ENCODE measurements at regions not wholly inside any gene's neighbourhood (a gene's known extent, or its start where the extent isn't known, plus 50 kb on each side); places are given as distances from the start of the nearest gene placed in this dataset.

GRCh38 chr3:23711916-23712494 lies 93.8 kb upstream of the UBE2E1 start:
- H3K4me1 ChIP-seq (ENCODE audit: control insufficient read depth, insufficient read depth, low read length) = peaks cover 3% of the 10 kb centered on the region; the same call in 1 of the 2 replicates
- SMC1A ChIA-PET (ENCODE audit: uncharacterized antibody, unreplicated experiment) = interaction anchor here (0.7 to 1.9 kb wide), 7 partner anchors 12 to 268 kb away, joined by 3 to 6 read pairs (median 4); no protein-coding TSS in a partner anchor
- RAD21 ChIA-PET (ENCODE audit: unreplicated experiment) = interaction anchor here (0.7 to 1.6 kb wide), 3 partner anchors 13 to 100 kb away, joined by 3 to 4 read pairs (median 3); no protein-coding TSS in a partner anchor
- no peaks in the 10 kb centered on the region for H3K36me3 ChIP-seq (ENCODE audit: control insufficient read depth in 2 of 2, insufficient read depth in 2 of 2, low read length in 1 of 2)
- FAIRE-seq (no peak), ATAC-seq (peak; percentile 98), DNase-seq (ENCODE audit: low read depth, low spot score) (peak; percentile 40)
- no peaks in the 10 kb centered on the region for H4K20me1 ChIP-seq (ENCODE audit: control insufficient read depth, insufficient read depth)
- no TSS peak for BruUV-seq (replicated peaks)
- POLR2A ChIA-PET = interaction anchor here (1.0 kb wide), 1 partner anchor 20 kb away, joined by 3 read pairs; no protein-coding TSS in a partner anchor
- H3K9me3 ChIP-seq (replicated peaks; ENCODE audit: control insufficient read depth, insufficient read depth, low read length) = no peaks in the 10 kb centered on the region; the same call in 2 of the 3 replicates
- no peak overlapping the region for H3K4me3 ChIP-seq
- H3K79me2 ChIP-seq (ENCODE audit: control insufficient read depth, insufficient read depth, low read length) = no peaks in the 10 kb centered on the region
- no peak overlapping the region for H3K9ac ChIP-seq (ENCODE audit: control insufficient read depth, insufficient read depth, low read length)
- no peak overlapping the region for H3K27ac ChIP-seq (ENCODE audit: control insufficient read depth, insufficient read depth)
- in situ Hi-C loops (cut with MboI) (no loop called here), intact Hi-C loops (cut with micrococcal nuclease; ENCODE audit: unreplicated experiment) (no loop called here)
- 38% methylated on average over 10 of the region's 10 CpGs for WGBS (ENCODE audit: insufficient coverage, insufficient replicate concordance, low lambda C conversion rate, missing lambda C conversion rate)
- no peak overlapping the region for H2AFZ ChIP-seq (ENCODE audit: control insufficient read depth, low read depth, low read length)
- CTCF ChIA-PET = interaction anchor here (1.5 to 2.6 kb wide), 3 partner anchors 9 to 46 kb away, joined by 4 to 12 read pairs (median 6); no protein-coding TSS in a partner anchor
- no peak overlapping the region for H3K4me2 ChIP-seq (ENCODE audit: control insufficient read depth, insufficient read depth)
- H3K27me3 ChIP-seq (replicated peaks in 1 of 2; ENCODE audit: control insufficient read depth in 2 of 2, insufficient read depth in 2 of 2, low read length in 1 of 2) = no peaks in the 10 kb centered on the region
- TF ChIP-seq, protein P1, sequence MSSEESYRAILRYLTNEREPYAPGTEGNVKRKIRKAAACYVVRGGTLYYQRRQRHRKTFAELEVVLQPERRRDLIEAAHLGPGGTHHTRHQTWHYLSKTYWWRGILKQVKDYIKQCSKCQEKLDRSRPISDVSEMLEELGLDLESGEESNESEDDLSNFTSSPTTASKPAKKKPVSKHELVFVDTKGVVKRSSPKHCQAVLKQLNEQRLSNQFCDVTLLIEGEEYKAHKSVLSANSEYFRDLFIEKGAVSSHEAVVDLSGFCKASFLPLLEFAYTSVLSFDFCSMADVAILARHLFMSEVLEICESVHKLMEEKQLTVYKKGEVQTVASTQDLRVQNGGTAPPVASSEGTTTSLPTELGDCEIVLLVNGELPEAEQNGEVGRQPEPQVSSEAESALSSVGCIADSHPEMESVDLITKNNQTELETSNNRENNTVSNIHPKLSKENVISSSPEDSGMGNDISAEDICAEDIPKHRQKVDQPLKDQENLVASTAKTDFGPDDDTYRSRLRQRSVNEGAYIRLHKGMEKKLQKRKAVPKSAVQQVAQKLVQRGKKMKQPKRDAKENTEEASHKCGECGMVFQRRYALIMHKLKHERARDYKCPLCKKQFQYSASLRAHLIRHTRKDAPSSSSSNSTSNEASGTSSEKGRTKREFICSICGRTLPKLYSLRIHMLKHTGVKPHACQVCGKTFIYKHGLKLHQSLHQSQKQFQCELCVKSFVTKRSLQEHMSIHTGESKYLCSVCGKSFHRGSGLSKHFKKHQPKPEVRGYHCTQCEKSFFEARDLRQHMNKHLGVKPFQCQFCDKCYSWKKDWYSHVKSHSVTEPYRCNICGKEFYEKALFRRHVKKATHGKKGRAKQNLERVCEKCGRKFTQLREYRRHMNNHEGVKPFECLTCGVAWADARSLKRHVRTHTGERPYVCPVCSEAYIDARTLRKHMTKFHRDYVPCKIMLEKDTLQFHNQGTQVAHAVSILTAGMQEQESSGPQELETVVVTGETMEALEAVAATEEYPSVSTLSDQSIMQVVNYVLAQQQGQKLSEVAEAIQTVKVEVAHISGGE (CRISPR knock-in tag; IDR thresholded peaks at IDR 0.05) = no peak
- TF ChIP-seq NFXL1 (IDR thresholded peaks at IDR 0.05; ENCODE audit: borderline replicate concordance) (no peak), PAX5 (IDR thresholded peaks at IDR 0.05; ENCODE audit: borderline replicate concordance, low read depth, low read length) (peak; percentile 39; the same call in 1 of the 2 replicates), RFX5 (IDR thresholded peaks at IDR 0.05; ENCODE audit: low read depth, low read length) (no peak), CUX1 (IDR thresholded peaks at IDR 0.05; ENCODE audit: insufficient replicate concordance, low read depth, low read length) (no peak), SMAD5 (IDR thresholded peaks at IDR 0.05; ENCODE audit: low read depth) (no peak), NRF1 (conservative IDR thresholded peaks at IDR 0.05; ENCODE audit: low read depth, low read length) (no peak), TCF3 (IDR thresholded peaks at IDR 0.05; ENCODE audit: borderline replicate concordance, insufficient read depth, low read depth, low read length) (no peak), CREB1 (IDR thresholded peaks at IDR 0.05; ENCODE audit: low read depth) (no peak), ZNF687 (IDR thresholded peaks at IDR 0.05) (no peak)
